HG02884 (cell line): ENCODE measurements at regions not wholly inside any gene's neighbourhood (a gene's known extent, or its start where the extent isn't known, plus 50 kb on each side); places are given as distances from the start of the nearest gene placed in this dataset.
"Not testable (repeated sequence)": the region's sequence is repeated elsewhere in the genome, so short reads cannot be mapped to it uniquely, and the experiment has no call there.

Source experiments
- ATAC-seq: cut with Tn5 transposase; IDR thresholded peaks from one replicate; pipeline ENCODE4 v1.9.1; 2021; ENCODE audit warnings: mild to moderate bottlenecking, moderate library complexity; ENCODE audit not compliant: unreplicated experiment

- ATAC-seq: peak; percentile 76
These were observed 74.9 kb upstream of the ARL4C start for GRCh38 chr2:234571620-234572407.

GRCh38 chr2:234570476-234570875, 73.6 kb upstream of the ARL4C start:
- ATAC-seq: no peak

- no peak for ATAC-seq
These were observed 73.0 kb upstream of the ARL4C start for GRCh38 chr2:234569776-234570430.

GRCh38 chr2:234566622-234567021, 69.7 kb upstream of the ARL4C start:
- no peak for ATAC-seq

GRCh38 chr2:234565842-234566619, 69.2 kb upstream of the ARL4C start:
- ATAC-seq: no peak

- ATAC-seq: peak; percentile 57
These were observed 68.3 kb upstream of the ARL4C start for GRCh38 chr2:234565201-234565600.

- ATAC-seq: no peak
These were observed 67.8 kb upstream of the ARL4C start for GRCh38 chr2:234564699-234565098.

GRCh38 chr2:234559609-234560008, 62.7 kb upstream of the ARL4C start:
- ATAC-seq: no peak

GRCh38 chr2:234558642-234559041, 61.8 kb upstream of the ARL4C start:
- ATAC-seq: no peak

GRCh38 chr2:234556848-234557573, 60.1 kb upstream of the ARL4C start:
- no peak for ATAC-seq

GRCh38 chr2:234555616-234556249, 58.9 kb upstream of the ARL4C start:
- ATAC-seq: no peak

- no peak for ATAC-seq
These were observed 58.3 kb upstream of the ARL4C start for GRCh38 chr2:234555161-234555560.

GRCh38 chr2:234553223-234553622, 56.3 kb upstream of the ARL4C start:
- ATAC-seq: not testable (repeated sequence)

GRCh38 chr2:234550511-234551107, 53.7 kb upstream of the ARL4C start:
- no peak for ATAC-seq

GRCh38 chr2:234550056-234550455, 53.2 kb upstream of the ARL4C start:
- ATAC-seq: no peak

- ATAC-seq: no peak
These were observed 52.0 kb upstream of the ARL4C start for GRCh38 chr2:234548695-234549420.

GRCh38 chr2:234546770-234547169, 49.9 kb upstream of the ARL4C start:
- ATAC-seq: no peak
